ENCODE measurements at regions not wholly inside any gene's neighbourhood (a gene's known extent, or its start where the extent isn't known, plus 50 kb on each side); places are given as distances from the start of the nearest gene placed in this dataset.

DNA sequence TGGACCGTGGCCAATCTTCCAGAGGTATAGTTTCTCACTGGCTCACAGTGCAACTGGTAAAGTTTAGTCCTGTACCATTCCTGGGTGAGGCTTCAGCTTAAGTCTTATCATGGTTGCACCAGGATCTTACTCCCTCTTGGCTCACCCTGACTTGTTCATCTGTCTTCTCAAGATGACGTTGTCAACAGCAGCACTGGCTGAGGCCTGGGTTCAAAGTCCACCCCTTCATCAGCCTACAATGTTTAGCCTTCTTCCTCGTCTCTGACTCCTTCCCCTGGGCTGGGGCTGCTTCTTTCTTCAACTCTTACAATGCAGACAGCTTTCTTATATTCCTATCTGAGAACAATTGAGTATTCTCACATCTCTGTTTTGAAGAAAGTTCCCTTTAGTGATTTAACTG is 311.1 kb upstream of the CLINT1 start:
- Histone ChIP-seq H3K36me3 (ENCODE audit: control insufficient read depth, insufficient read depth, low read length) (no peaks in the 10 kb centered on the region), H3K4me1 (ENCODE audit: control insufficient read depth, insufficient read depth, low read length) (no peaks in the 10 kb centered on the region), H3K9me3 (ENCODE audit: control insufficient read depth, low read length) (no peaks in the 10 kb centered on the region), H3K4me3 (ENCODE audit: insufficient read depth, low read depth, low read length) (no peak overlapping the region), H3K27me3 (ENCODE audit: control insufficient read depth, insufficient read depth, low read length, poor library complexity, severe bottlenecking) (no peaks in the 10 kb centered on the region), H3K27ac (ENCODE audit: insufficient read depth, low read depth, low read length, poor library complexity, severe bottlenecking) (no peak overlapping the region)
- WGBS, 2 experiments: 87 to 91% methylated on average over 3 of the region's 3 CpGs

DNA sequence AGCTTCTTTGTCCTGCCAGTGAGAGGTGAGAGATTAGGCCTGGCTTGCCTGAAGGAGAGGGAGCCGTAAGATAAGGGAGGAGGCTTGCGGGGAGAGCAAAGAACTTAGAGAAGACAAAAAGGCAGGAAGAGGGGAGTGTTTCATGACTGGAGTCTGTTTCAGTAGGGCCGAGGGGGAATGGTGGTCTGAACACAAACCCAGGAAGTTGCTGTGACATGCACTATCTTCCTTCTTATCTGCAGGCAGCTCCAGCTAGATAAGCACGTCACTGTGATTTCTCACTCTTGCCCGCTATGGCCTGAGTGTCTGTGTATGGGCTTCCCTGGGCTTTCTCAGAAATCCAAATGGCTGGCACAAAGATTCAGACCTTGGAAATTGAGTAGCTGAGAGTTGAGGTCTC is 307.5 kb upstream of the CLINT1 start:
- no peaks in the 10 kb centered on the region for H3K36me3 ChIP-seq (ENCODE audit: control insufficient read depth, insufficient read depth, low read length)
- WGBS, 2 experiments: 77 to 83% methylated on average over 5 of the region's 5 CpGs

GRCh38 chr5:158165647-158166046 is 306.7 kb upstream of the CLINT1 start:
- no peak overlapping the region for H3K4me3 ChIP-seq (ENCODE audit: insufficient read depth, low read depth, low read length)
- no peaks in the 10 kb centered on the region for H3K9me3 ChIP-seq (ENCODE audit: control insufficient read depth, low read length)
- H3K27me3 ChIP-seq (ENCODE audit: control insufficient read depth, insufficient read depth, low read length, poor library complexity, severe bottlenecking): no peaks in the 10 kb centered on the region
- no peaks in the 10 kb centered on the region for H3K36me3 ChIP-seq (ENCODE audit: control insufficient read depth, insufficient read depth, low read length)
- no peaks in the 10 kb centered on the region for H3K4me1 ChIP-seq (ENCODE audit: control insufficient read depth, insufficient read depth, low read length)
- H3K27ac ChIP-seq (ENCODE audit: insufficient read depth, low read depth, low read length, poor library complexity, severe bottlenecking): no peak overlapping the region

More for the DNA sequence above, 307.5 kb upstream of the CLINT1 start:
- no peak overlapping the region for H3K4me3 ChIP-seq (ENCODE audit: insufficient read depth, low read depth, low read length)
- H3K27me3 ChIP-seq (ENCODE audit: control insufficient read depth, insufficient read depth, low read length, poor library complexity, severe bottlenecking): no peaks in the 10 kb centered on the region
- H3K27ac ChIP-seq (ENCODE audit: insufficient read depth, low read depth, low read length, poor library complexity, severe bottlenecking): no peak overlapping the region
- H3K9me3 ChIP-seq (ENCODE audit: control insufficient read depth, low read length): no peaks in the 10 kb centered on the region
- no peaks in the 10 kb centered on the region for H3K4me1 ChIP-seq (ENCODE audit: control insufficient read depth, insufficient read depth, low read length)

DNA sequence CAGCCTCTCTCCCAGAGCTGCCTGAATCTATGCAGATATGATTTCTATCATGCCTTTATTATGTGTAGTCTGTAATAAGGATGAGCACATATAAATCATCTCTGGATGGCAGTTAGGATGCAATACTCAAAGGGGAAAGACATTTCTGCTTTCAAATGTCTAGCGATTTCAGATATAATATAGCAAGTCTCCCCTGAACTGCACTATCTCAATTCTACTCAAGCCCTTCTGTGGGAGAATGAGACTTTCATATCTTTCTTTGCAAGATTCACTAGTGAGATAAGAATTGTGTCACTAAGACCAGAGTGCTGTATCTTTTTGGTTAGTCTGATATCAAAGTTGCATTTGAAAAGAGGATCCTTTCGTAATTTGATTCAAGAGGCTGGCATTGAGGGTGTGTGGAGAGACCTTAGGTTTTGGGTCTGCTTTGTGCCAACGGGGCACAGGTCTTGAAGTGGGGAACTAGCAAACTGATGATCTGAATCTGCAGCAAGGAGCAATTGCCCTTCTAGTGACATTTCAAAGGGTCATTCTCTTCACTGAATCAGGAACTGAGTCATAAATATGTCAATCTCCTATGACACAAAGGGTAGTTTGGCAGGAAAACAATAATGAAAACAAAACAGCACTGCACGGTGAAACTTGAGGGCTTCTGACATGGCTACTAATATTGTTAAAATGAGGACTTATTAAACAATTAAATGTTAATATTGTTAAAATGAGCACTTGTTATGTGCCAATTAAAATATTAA is 305.5 kb upstream of the CLINT1 start:
- no peaks in the 10 kb centered on the region for H3K9me3 ChIP-seq (ENCODE audit: control insufficient read depth, low read length)
- 91 to 97% methylated on average over 3 to 4 of the region's 4 CpGs for WGBS, 2 experiments
- no peak overlapping the region for H3K27ac ChIP-seq (ENCODE audit: insufficient read depth, low read depth, low read length, poor library complexity, severe bottlenecking)
- H3K27me3 ChIP-seq (ENCODE audit: control insufficient read depth, insufficient read depth, low read length, poor library complexity, severe bottlenecking): no peaks in the 10 kb centered on the region
- H3K4me1 ChIP-seq (ENCODE audit: control insufficient read depth, insufficient read depth, low read length): no peaks in the 10 kb centered on the region
- H3K4me3 ChIP-seq (ENCODE audit: insufficient read depth, low read depth, low read length): no peak overlapping the region
- H3K36me3 ChIP-seq (ENCODE audit: control insufficient read depth, insufficient read depth, low read length): no peaks in the 10 kb centered on the region

GRCh38 chr5:158163451-158164295 is 304.7 kb upstream of the CLINT1 start:
- H3K4me1 ChIP-seq (ENCODE audit: control insufficient read depth, insufficient read depth, low read length): no peaks in the 10 kb centered on the region
- H3K36me3 ChIP-seq (ENCODE audit: control insufficient read depth, insufficient read depth, low read length): no peaks in the 10 kb centered on the region
- no peak overlapping the region for H3K4me3 ChIP-seq (ENCODE audit: insufficient read depth, low read depth, low read length)
- no peak overlapping the region for H3K27ac ChIP-seq (ENCODE audit: insufficient read depth, low read depth, low read length, poor library complexity, severe bottlenecking)
- no peaks in the 10 kb centered on the region for H3K9me3 ChIP-seq (ENCODE audit: control insufficient read depth, low read length)
- H3K27me3 ChIP-seq (ENCODE audit: control insufficient read depth, insufficient read depth, low read length, poor library complexity, severe bottlenecking): no peaks in the 10 kb centered on the region
- 96 to 98% methylated on average over 7 to 8 of the region's 9 CpGs for WGBS, 2 experiments

DNA sequence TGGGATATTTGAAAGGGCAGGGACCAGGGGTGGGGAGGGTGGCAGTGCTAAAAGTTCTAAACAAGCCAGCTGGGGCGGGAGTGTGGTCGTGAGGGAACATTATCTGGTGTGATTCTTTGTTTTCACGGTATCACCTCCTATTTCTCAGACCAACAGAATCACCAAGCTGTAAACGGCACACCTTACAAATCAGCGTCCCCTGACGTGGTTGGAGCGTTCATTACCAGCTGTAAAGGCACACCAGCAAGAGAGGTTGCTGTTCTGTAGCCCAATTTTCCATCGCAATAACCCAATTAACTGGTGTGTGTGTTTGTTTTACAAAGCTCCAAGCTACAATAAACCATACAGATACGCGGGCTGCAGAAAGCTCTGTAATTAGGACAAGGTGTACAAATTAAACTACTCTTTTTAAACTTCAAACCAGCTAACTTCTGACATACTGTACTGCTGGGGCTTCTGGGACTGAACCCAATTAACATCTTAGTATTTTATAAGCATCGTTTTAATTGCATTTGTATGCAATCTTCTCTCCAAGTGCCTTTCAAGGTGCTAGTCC is 303.6 kb upstream of the CLINT1 start:
- 82 to 84% methylated on average over 9 to 11 of the region's 11 CpGs for WGBS, 2 experiments
- Histone ChIP-seq H3K9me3 (ENCODE audit: control insufficient read depth, low read length) (no peaks in the 10 kb centered on the region), H3K27ac (ENCODE audit: insufficient read depth, low read depth, low read length, poor library complexity, severe bottlenecking) (no peak overlapping the region), H3K36me3 (ENCODE audit: control insufficient read depth, insufficient read depth, low read length) (no peaks in the 10 kb centered on the region), H3K4me3 (ENCODE audit: insufficient read depth, low read depth, low read length) (no peak overlapping the region), H3K27me3 (ENCODE audit: control insufficient read depth, insufficient read depth, low read length, poor library complexity, severe bottlenecking) (no peaks in the 10 kb centered on the region), H3K4me1 (ENCODE audit: control insufficient read depth, insufficient read depth, low read length) (no peaks in the 10 kb centered on the region)

GRCh38 chr5:158162026-158162425 is 303.1 kb upstream of the CLINT1 start:
- 83 to 84% methylated on average over 5 of the region's 5 CpGs for WGBS, 2 experiments

GRCh38 chr5:158159621-158160020 is 300.7 kb upstream of the CLINT1 start:
- no peak overlapping the region for H3K4me3 ChIP-seq (ENCODE audit: insufficient read depth, low read depth, low read length)
- 84 to 91% methylated on average over 3 to 4 of the region's 4 CpGs for WGBS, 2 experiments
- no peak overlapping the region for H3K27ac ChIP-seq (ENCODE audit: insufficient read depth, low read depth, low read length, poor library complexity, severe bottlenecking)
- H3K27me3 ChIP-seq (ENCODE audit: control insufficient read depth, insufficient read depth, low read length, poor library complexity, severe bottlenecking): no peaks in the 10 kb centered on the region
- no peaks in the 10 kb centered on the region for H3K36me3 ChIP-seq (ENCODE audit: control insufficient read depth, insufficient read depth, low read length)
- H3K9me3 ChIP-seq (ENCODE audit: control insufficient read depth, low read length): no peaks in the 10 kb centered on the region
- no peaks in the 10 kb centered on the region for H3K4me1 ChIP-seq (ENCODE audit: control insufficient read depth, insufficient read depth, low read length)

More at GRCh38 chr5:158162026-158162425, 303.1 kb upstream of the CLINT1 start:
- Histone ChIP-seq H3K4me1 (ENCODE audit: control insufficient read depth, insufficient read depth, low read length) (no peaks in the 10 kb centered on the region), H3K4me3 (ENCODE audit: insufficient read depth, low read depth, low read length) (no peak overlapping the region), H3K27ac (ENCODE audit: insufficient read depth, low read depth, low read length, poor library complexity, severe bottlenecking) (no peak overlapping the region), H3K9me3 (ENCODE audit: control insufficient read depth, low read length) (no peaks in the 10 kb centered on the region), H3K36me3 (ENCODE audit: control insufficient read depth, insufficient read depth, low read length) (no peaks in the 10 kb centered on the region), H3K27me3 (ENCODE audit: control insufficient read depth, insufficient read depth, low read length, poor library complexity, severe bottlenecking) (no peaks in the 10 kb centered on the region)

GRCh38 chr5:158155811-158156505 is 297.0 kb upstream of the CLINT1 start:
- 91 to 97% methylated on average over 3 of the region's 3 CpGs for WGBS, 2 experiments
- no peaks in the 10 kb centered on the region for H3K27me3 ChIP-seq (ENCODE audit: control insufficient read depth, insufficient read depth, low read length, poor library complexity, severe bottlenecking)
- no peaks in the 10 kb centered on the region for H3K4me1 ChIP-seq (ENCODE audit: control insufficient read depth, insufficient read depth, low read length)
- no peak overlapping the region for H3K4me3 ChIP-seq (ENCODE audit: insufficient read depth, low read depth, low read length)
- H3K9me3 ChIP-seq (ENCODE audit: control insufficient read depth, low read length): no peaks in the 10 kb centered on the region
- no peak overlapping the region for H3K27ac ChIP-seq (ENCODE audit: insufficient read depth, low read depth, low read length, poor library complexity, severe bottlenecking)
- no peaks in the 10 kb centered on the region for H3K36me3 ChIP-seq (ENCODE audit: control insufficient read depth, insufficient read depth, low read length)

GRCh38 chr5:158155067-158155466 is 296.1 kb upstream of the CLINT1 start:
- WGBS, 2 experiments: 98 to 99% methylated on average over 3 of the region's 4 CpGs

More at GRCh38 chr5:158155067-158155466, 296.1 kb upstream of the CLINT1 start:
- no peaks in the 10 kb centered on the region for H3K4me1 ChIP-seq (ENCODE audit: control insufficient read depth, insufficient read depth, low read length)
- no peaks in the 10 kb centered on the region for H3K36me3 ChIP-seq (ENCODE audit: control insufficient read depth, insufficient read depth, low read length)
- H3K9me3 ChIP-seq (ENCODE audit: control insufficient read depth, low read length): no peaks in the 10 kb centered on the region
- H3K27ac ChIP-seq (ENCODE audit: insufficient read depth, low read depth, low read length, poor library complexity, severe bottlenecking): no peak overlapping the region
- H3K4me3 ChIP-seq (ENCODE audit: insufficient read depth, low read depth, low read length): no peak overlapping the region
- no peaks in the 10 kb centered on the region for H3K27me3 ChIP-seq (ENCODE audit: control insufficient read depth, insufficient read depth, low read length, poor library complexity, severe bottlenecking)

Measured in ectodermal cell (in vitro differentiated cells).